Aorta (tissue), 5 donors: ENCODE measurements at regions not wholly inside any gene's neighbourhood (a gene's known extent, or its start where the extent isn't known, plus 50 kb on each side); places are given as distances from the start of the nearest gene placed in this dataset.
"Not testable (repeated sequence)": the region's sequence is repeated elsewhere in the genome, so short reads cannot be mapped to it uniquely, and the experiment has no call there.

Source experiments
- ATAC-seq: fragments of 200-7000 bp; cut with Tn5 transposase; one replicate; pipeline ENCODE4 v1.9.1; 2022; ENCODE audit warnings: moderate library complexity; ENCODE audit not compliant: low FRiP score
- DNase-seq, 2 donors: peaks; one replicate each; pipeline ENCODE4 v3.0.0-alpha.2; 2020
- H3K27ac ChIP-seq, 2 donors: one replicate each; pipeline ENCODE4 v1.5.1; 2013; ENCODE audit warnings: low read length in 2 of 2, mild to moderate bottlenecking in 2 of 2, moderate library complexity in 2 of 2, control low read depth in 1 of 2, inconsistent platforms in 1 of 2, low read depth in 1 of 2
- H3K27me3 ChIP-seq, 2 donors: one replicate each; pipeline ENCODE4 v1.6.1; 2013; ENCODE audit warnings: control low read depth in 1 of 2, low read length in 1 of 2, mild to moderate bottlenecking in 1 of 2, moderate library complexity in 1 of 2; ENCODE audit not compliant: insufficient read depth in 2 of 2, control insufficient read depth in 1 of 2
- H3K36me3 ChIP-seq, 2 donors: one replicate each; pipeline ENCODE4 v1.6.1; 2013; ENCODE audit warnings: control low read depth in 1 of 2, low read length in 1 of 2, mild to moderate bottlenecking in 1 of 2; ENCODE audit not compliant: insufficient read depth in 2 of 2, control insufficient read depth in 1 of 2
- H3K4me1 ChIP-seq, 2 donors: one replicate each; pipeline ENCODE4 v1.6.1; 2013; ENCODE audit warnings: low read length in 2 of 2, control low read depth in 1 of 2, mild to moderate bottlenecking in 1 of 2, moderate library complexity in 1 of 2; ENCODE audit not compliant: insufficient read depth in 2 of 2, control insufficient read depth in 1 of 2
- H3K4me3 ChIP-seq, 2 donors: one replicate each; pipeline ENCODE4 v1.5.1; 2013; ENCODE audit warnings: low read length in 2 of 2, control low read depth in 1 of 2, mild to moderate bottlenecking in 1 of 2
- H3K9me3 ChIP-seq: one replicate; pipeline ENCODE4 v1.6.1; 2013; ENCODE audit warnings: mild to moderate bottlenecking, low read length; ENCODE audit not compliant: control insufficient read depth
- WGBS, 2 donors: extraction: QIAGEN DNeasy Blood & Tissue Kit; methylation state at CpG; one replicate each; pipeline ENCODE4 v1.1.7; 2013; 5-methylcytosine and 5-hydroxymethylcytosine counted together
- intact Hi-C, 2 donors: fragments of 100-400 bp; cut with DNase I; formaldehyde crosslinking; loops; one replicate each; pipeline versions ENCODE4 v1.14.2 to v1.15.0; 2022
- donor health status: healthy with polysubstance abuse.
- donor health status: Bipolar disorder and iron deficiency.
- donor health status: DM: no; HTN: no; CAD: no.
- donor health status: DM: no; HTN: no; CAD: no.
- donor health status: DM: yes; HTN: yes; CAD: no.

- no peak for DNase-seq
- intact Hi-C loops = no loop called here
- no peak for ATAC-seq
- no peaks in the 10 kb centered on the region for H3K36me3 ChIP-seq
- no peaks in the 10 kb centered on the region for H3K4me1 ChIP-seq
- 85 to 95% methylated on average over 4 of the region's 4 CpGs for WGBS, 2 donors
- no peak overlapping the region for H3K27ac ChIP-seq
- H3K9me3 ChIP-seq = no peaks in the 10 kb centered on the region
- no peaks in the 10 kb centered on the region for H3K27me3 ChIP-seq
- no peak overlapping the region for H3K4me3 ChIP-seq
These were observed 385.4 kb upstream of the LRRC3B start for GRCh38 chr3:26237036-26237682.

GRCh38 chr3:26244586-26244985 lies 378.0 kb upstream of the LRRC3B start:
- 92 to 98% methylated on average over 14 of the region's 14 CpGs for WGBS, 2 donors
- H3K27ac ChIP-seq, DNase-seq, intact Hi-C loops, H3K4me3 ChIP-seq, H3K9me3 ChIP-seq, H3K4me1 ChIP-seq, H3K27me3 ChIP-seq, ATAC-seq, H3K36me3 ChIP-seq: not testable (repeated sequence)

GRCh38 chr3:26245236-26245635 lies 377.3 kb upstream of the LRRC3B start:
- no peak overlapping the region for H3K4me3 ChIP-seq
- ATAC-seq = no peak
- no peak for DNase-seq
- H3K27ac ChIP-seq = no peak overlapping the region
- no peaks in the 10 kb centered on the region for H3K27me3 ChIP-seq
- H3K9me3 ChIP-seq = peaks cover 2% of the 10 kb centered on the region
- intact Hi-C loops = no loop called here
- no peaks in the 10 kb centered on the region for H3K4me1 ChIP-seq
- H3K36me3 ChIP-seq = no peaks in the 10 kb centered on the region

- no peak for DNase-seq
- no peaks in the 10 kb centered on the region for H3K4me1 ChIP-seq
- H3K27me3 ChIP-seq = no peaks in the 10 kb centered on the region
- no peaks in the 10 kb centered on the region for H3K36me3 ChIP-seq
- no peak overlapping the region for H3K27ac ChIP-seq
- intact Hi-C loops = no loop called here
- H3K4me3 ChIP-seq = no peak overlapping the region
- 78 to 94% methylated on average over 2 of the region's 2 CpGs for WGBS, 2 donors
- no peak for ATAC-seq
- H3K9me3 ChIP-seq = peaks cover 2% of the 10 kb centered on the region
These were observed 375.7 kb upstream of the LRRC3B start for GRCh38 chr3:26246901-26247300.

GRCh38 chr3:26247712-26248111 lies 374.9 kb upstream of the LRRC3B start:
- no peaks in the 10 kb centered on the region for H3K4me1 ChIP-seq
- 9 to 13% methylated on average over 3 of the region's 3 CpGs for WGBS, 2 donors
- no peak overlapping the region for H3K4me3 ChIP-seq
- H3K27ac ChIP-seq = no peak overlapping the region
- H3K9me3 ChIP-seq = peaks cover 2% of the 10 kb centered on the region
- ATAC-seq = no peak
- H3K36me3 ChIP-seq = no peaks in the 10 kb centered on the region
- H3K27me3 ChIP-seq = no peaks in the 10 kb centered on the region
- DNase-seq = no peak
- intact Hi-C loops = no loop called here

GRCh38 chr3:26252001-26252400 lies 370.6 kb upstream of the LRRC3B start:
- no peak for ATAC-seq
- intact Hi-C loops = no loop called here
- WGBS, 2 donors = 94 to 99% methylated on average over 4 of the region's 4 CpGs

GRCh38 chr3:26256224-26256623 lies 366.3 kb upstream of the LRRC3B start:
- H3K4me1 ChIP-seq = no peaks in the 10 kb centered on the region
- no peaks in the 10 kb centered on the region for H3K27me3 ChIP-seq
- WGBS, 2 donors = 88 to 92% methylated on average over 3 of the region's 3 CpGs
- intact Hi-C loops = no loop called here
- no peaks in the 10 kb centered on the region for H3K9me3 ChIP-seq
- DNase-seq (no peak), ATAC-seq (no peak)
- H3K27ac ChIP-seq = no peak overlapping the region
- no peaks in the 10 kb centered on the region for H3K36me3 ChIP-seq
- no peak overlapping the region for H3K4me3 ChIP-seq

More at GRCh38 chr3:26252001-26252400, 370.6 kb upstream of the LRRC3B start:
- no peak for DNase-seq
- Histone ChIP-seq H3K9me3 (peaks cover 2% of the 10 kb centered on the region), H3K27ac (no peak overlapping the region), H3K4me1 (no peaks in the 10 kb centered on the region), H3K27me3 (no peaks in the 10 kb centered on the region), H3K4me3 (no peak overlapping the region), H3K36me3 (no peaks in the 10 kb centered on the region)

- Histone ChIP-seq H3K4me1 (no peaks in the 10 kb centered on the region), H3K27me3 (no peaks in the 10 kb centered on the region), H3K27ac (no peak overlapping the region), H3K9me3 (no peaks in the 10 kb centered on the region), H3K4me3 (no peak overlapping the region), H3K36me3 (no peaks in the 10 kb centered on the region)
- WGBS, 2 donors = 72 to 79% methylated on average over 3 of the region's 3 CpGs
- intact Hi-C loops = no loop called here
- DNase-seq (no peak), ATAC-seq (no peak)
These were observed 363.4 kb upstream of the LRRC3B start for GRCh38 chr3:26259176-26259575.

- Histone ChIP-seq H3K27me3 (no peaks in the 10 kb centered on the region), H3K4me1 (no peaks in the 10 kb centered on the region), H3K9me3 (no peaks in the 10 kb centered on the region), H3K27ac (no peak overlapping the region), H3K4me3 (no peak overlapping the region), H3K36me3 (no peaks in the 10 kb centered on the region)
- intact Hi-C loops = no loop called here
- no peak for DNase-seq
- WGBS, 2 donors = 3 to 13% methylated on average over 1 of the region's 1 CpG
- ATAC-seq = no peak
These were observed 362.4 kb upstream of the LRRC3B start for GRCh38 chr3:26260139-26260538.
